B cell (primary cell): ENCODE measurements at regions not wholly inside any gene's neighbourhood (a gene's known extent, or its start where the extent isn't known, plus 50 kb on each side); places are given as distances from the start of the nearest gene placed in this dataset.

Experiments used
- ATAC-seq: fragments of 200-7000 bp; cut with Tn5 transposase; one replicate; pipeline ENCODE4 v1.10.0; 2021; ENCODE audit warnings: low read depth, mild to moderate bottlenecking, moderate number of reproducible peaks, moderate library complexity
- CTCF ChIA-PET: fragments of 350-600 bp; sonication (Branson Sonifier 250); formaldehyde crosslinking; loops from one replicate; lab custom pipeline; 2021; ENCODE audit warnings: antibody characterized with exemption, inconsistent platforms; lab: Charles Lee
- POLR2A ChIA-PET: fragments of 350-600 bp; sonication (Branson Sonifier 250); formaldehyde crosslinking; loops from one replicate; lab custom pipeline; 2021; ENCODE audit warnings: antibody characterized with exemption; lab: Charles Lee
- DNase-seq: peaks from one replicate; pipeline ENCODE4 v3.0.0; 2013
- H2AFZ ChIP-seq: 2 replicates; pipeline ENCODE4 v1.6.1; 2012; ENCODE audit warnings: mild to moderate bottlenecking, low read depth, low read length; ENCODE audit not compliant: insufficient read depth, poor library complexity, severe bottlenecking
- H3K27ac ChIP-seq, 2 donors: 1 replicate in 1 of 2; 2 replicates in 1 of 2; pipeline ENCODE4 v1.5.1; 2012 to 2013; ENCODE audit warnings: low read length in 2 of 2, mild to moderate bottlenecking in 2 of 2, moderate library complexity in 1 of 2
- H3K27me3 ChIP-seq, 4 experiments: fragments of 200-600 bp in 1 of 4; sonication (generic) in 1 of 4; replicated peaks in 1 of 4; 1 replicate in 2 of 4; 2 replicates in 2 of 4; pipeline versions ENCODE4 v1.6.1 to v1.7.0; 2013 to 2016; ENCODE audit warnings: low read length in 3 of 4, mild to moderate bottlenecking in 2 of 4, mixed read lengths in 1 of 4, moderate library complexity in 1 of 4; ENCODE audit not compliant: insufficient read depth in 4 of 4, control insufficient read depth in 3 of 4; ENCODE audit errors: control extremely low read depth in 1 of 4
- H3K36me3 ChIP-seq, 2 experiments: replicated peaks in 1 of 2; 1 replicate in 1 of 2; 2 replicates in 1 of 2; pipeline versions ENCODE4 v1.6.1 to v1.7.1; 2013; ENCODE audit warnings: low read length in 1 of 2; ENCODE audit not compliant: insufficient read depth in 2 of 2, control insufficient read depth in 1 of 2; ENCODE audit errors: control extremely low read depth in 1 of 2, extremely low read depth in 1 of 2
- H3K4me1 ChIP-seq, 2 donors: fragments of 200-600 bp in 1 of 2; sonication (generic) in 1 of 2; 1 replicate in 1 of 2; 2 replicates in 1 of 2; pipeline versions ENCODE4 v1.5.1 to v1.6.1; 2013 to 2017; ENCODE audit warnings: low read length in 2 of 2; ENCODE audit not compliant: control insufficient read depth in 2 of 2, insufficient read depth in 2 of 2
- H3K4me2 ChIP-seq: replicated peaks from 2 replicates; pipeline ENCODE3; 2012; ENCODE audit warnings: mild to moderate bottlenecking, low read depth, low read length; ENCODE audit not compliant: poor library complexity, severe bottlenecking
- H3K4me3 ChIP-seq, 5 experiments: fragments of 200-600 bp in 1 of 5; sonication (generic) in 1 of 5; 1 replicate in 3 of 5; 2 replicates in 2 of 5; pipeline versions ENCODE4 v1.5.1 to v1.7.0; 2011 to 2016; ENCODE audit warnings: low read length in 4 of 5, mild to moderate bottlenecking in 4 of 5, low read depth in 2 of 5, control low read depth in 1 of 5, moderate library complexity in 1 of 5; ENCODE audit not compliant: insufficient read depth in 1 of 5; ENCODE audit errors: control extremely low read depth in 1 of 5, extremely low read depth in 1 of 5
- H3K79me2 ChIP-seq: fragments of 200-600 bp; sonication (generic); one replicate; pipeline ENCODE4 v1.6.0; 2016; ENCODE audit warnings: low read length; ENCODE audit not compliant: control insufficient read depth, insufficient read depth
- H3K9ac ChIP-seq: fragments of 200-600 bp; sonication (generic); 2 replicates; pipeline ENCODE4 v1.6.1; 2017; ENCODE audit warnings: mild to moderate bottlenecking, low read length, moderate library complexity
- H3K9me3 ChIP-seq, 3 donors: one replicate each; pipeline versions ENCODE4 v1.6.1 to v1.7.1; 2013; ENCODE audit warnings: low read length in 2 of 3; ENCODE audit not compliant: control insufficient read depth in 2 of 3, insufficient read depth in 1 of 3; ENCODE audit errors: control extremely low read depth in 1 of 3
- H4K20me1 ChIP-seq: 2 replicates; pipeline ENCODE4 v1.6.0; 2012; ENCODE audit warnings: mild to moderate bottlenecking, low read length; ENCODE audit not compliant: insufficient read depth, control insufficient read depth, poor library complexity, severe bottlenecking
- H3K27ac Mint-ChIP-seq: one replicate; pipeline ENCODE4 v1.8.0; 2021; ENCODE audit warnings: mixed read lengths
- H3K27me3 Mint-ChIP-seq: one replicate; pipeline ENCODE4 v1.8.0; 2021; ENCODE audit warnings: mixed read lengths
- H3K4me1 Mint-ChIP-seq: one replicate; pipeline ENCODE4 v1.8.0; 2021; ENCODE audit warnings: mixed read lengths
- H3K4me3 Mint-ChIP-seq: one replicate; pipeline ENCODE4 v1.8.0; 2021; ENCODE audit warnings: mixed read lengths
- H3K9me3 Mint-ChIP-seq: one replicate; pipeline ENCODE4 v1.8.0; 2022; ENCODE audit warnings: mixed read lengths; ENCODE audit not compliant: insufficient read depth
- EZH2 ChIP-seq: IDR thresholded peaks from 2 replicates; pipeline ENCODE4 v1.6.1; 2012; ENCODE audit warnings: borderline replicate concordance, low read depth, mild to moderate bottlenecking, moderate library complexity, low read length; ENCODE audit not compliant: insufficient read depth, poor library complexity, severe bottlenecking
- WGBS: methylation state at CpG from one replicate; pipeline ENCODE4 v1.1.5; 2013; ENCODE audit warnings: missing lambda C conversion rate; ENCODE audit not compliant: insufficient coverage; 5-methylcytosine and 5-hydroxymethylcytosine counted together
- intact Hi-C: fragments of 100-400 bp; cut with micrococcal nuclease; formaldehyde crosslinking; loops from one replicate; pipeline ENCODE4 v1.10.0; 2022
- TF ChIP-seq, protein P1 (sequence below): fragments of 200-600 bp; IDR thresholded peaks from one replicate; pipeline ENCODE4 v1.8.0; 2022; ENCODE audit warnings: antibody characterized with exemption, mild to moderate bottlenecking

DNA sequence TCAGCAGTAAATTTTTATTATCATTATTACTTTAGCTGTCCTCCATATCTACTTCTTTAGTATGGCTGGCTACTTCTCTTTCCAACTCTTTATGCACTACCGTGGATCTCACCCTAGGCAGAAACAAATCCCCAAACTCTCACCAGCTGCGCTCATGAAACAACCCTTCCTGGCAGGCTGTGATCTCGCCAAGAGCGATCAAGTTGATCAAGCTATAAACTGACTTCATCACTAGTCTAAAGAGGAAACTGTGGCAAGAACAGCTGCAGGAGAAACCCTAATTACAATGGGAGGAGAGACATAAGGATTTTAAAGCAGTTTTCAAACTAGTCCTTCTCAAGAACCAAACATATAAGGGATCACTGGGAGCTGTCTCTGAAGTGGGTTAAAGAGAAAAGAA, 160.5 kb upstream of the PRSS58 start:
- no peaks in the 10 kb centered on the region for H3K9me3 ChIP-seq
- H3K9me3 Mint-ChIP-seq, result no peaks in the 10 kb centered on the region
- H3K79me2 ChIP-seq, result no peaks in the 10 kb centered on the region
- no peaks in the 10 kb centered on the region for H3K36me3 ChIP-seq
- ChIA-PET POLR2A (no interaction called here), CTCF (no interaction called here)
- WGBS, result 0% methylated on average over 2 of the region's 4 CpGs
- no peak overlapping the region for H3K4me3 ChIP-seq
- H3K27ac ChIP-seq, result no peak overlapping the region
- H3K4me1 Mint-ChIP-seq, result no peaks in the 10 kb centered on the region
- H3K27ac Mint-ChIP-seq, result no peak overlapping the region
- no peak overlapping the region for H3K9ac ChIP-seq
- H3K27me3 Mint-ChIP-seq, result no peaks in the 10 kb centered on the region
- TF ChIP-seq, protein P1, sequence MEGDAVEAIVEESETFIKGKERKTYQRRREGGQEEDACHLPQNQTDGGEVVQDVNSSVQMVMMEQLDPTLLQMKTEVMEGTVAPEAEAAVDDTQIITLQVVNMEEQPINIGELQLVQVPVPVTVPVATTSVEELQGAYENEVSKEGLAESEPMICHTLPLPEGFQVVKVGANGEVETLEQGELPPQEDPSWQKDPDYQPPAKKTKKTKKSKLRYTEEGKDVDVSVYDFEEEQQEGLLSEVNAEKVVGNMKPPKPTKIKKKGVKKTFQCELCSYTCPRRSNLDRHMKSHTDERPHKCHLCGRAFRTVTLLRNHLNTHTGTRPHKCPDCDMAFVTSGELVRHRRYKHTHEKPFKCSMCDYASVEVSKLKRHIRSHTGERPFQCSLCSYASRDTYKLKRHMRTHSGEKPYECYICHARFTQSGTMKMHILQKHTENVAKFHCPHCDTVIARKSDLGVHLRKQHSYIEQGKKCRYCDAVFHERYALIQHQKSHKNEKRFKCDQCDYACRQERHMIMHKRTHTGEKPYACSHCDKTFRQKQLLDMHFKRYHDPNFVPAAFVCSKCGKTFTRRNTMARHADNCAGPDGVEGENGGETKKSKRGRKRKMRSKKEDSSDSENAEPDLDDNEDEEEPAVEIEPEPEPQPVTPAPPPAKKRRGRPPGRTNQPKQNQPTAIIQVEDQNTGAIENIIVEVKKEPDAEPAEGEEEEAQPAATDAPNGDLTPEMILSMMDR, result no peak
- no peak for TF ChIP-seq EZH2
- ATAC-seq (no peak), DNase-seq (no peak)
- H3K4me2 ChIP-seq, result no peak overlapping the region
- H3K27me3 ChIP-seq, result peaks cover 0 to 2% (median 0%) of the 10 kb centered on the region in 4 experiments
- no peak overlapping the region for H3K4me3 Mint-ChIP-seq
- H3K4me1 ChIP-seq, result no peaks in the 10 kb centered on the region
- no peaks in the 10 kb centered on the region for H4K20me1 ChIP-seq
- peak overlapping the region; percentile 3 for H2AFZ ChIP-seq
- intact Hi-C loops, result no loop called here

DNA sequence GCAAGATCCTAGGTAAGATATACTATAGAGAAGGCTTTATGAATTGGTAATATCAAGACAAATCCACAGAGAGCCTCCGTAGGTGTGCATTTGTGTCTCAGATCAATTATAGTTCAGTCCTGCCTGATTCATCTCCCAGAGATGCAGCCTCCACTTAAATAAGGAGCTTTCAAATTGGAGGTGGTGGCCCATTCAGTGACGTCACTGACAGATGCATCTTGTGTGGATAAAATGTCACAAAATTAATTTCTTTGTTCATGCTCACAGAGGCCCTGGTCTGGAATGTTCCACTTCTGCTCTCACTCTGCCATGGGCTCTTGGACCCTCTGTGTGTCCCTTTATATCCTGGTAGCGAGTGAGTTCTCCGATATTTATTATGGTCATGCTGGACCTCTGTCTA, 157.1 kb upstream of the PRSS58 start:
- no peak overlapping the region for H3K9ac ChIP-seq
- no peak overlapping the region for H3K27ac ChIP-seq
- no peak overlapping the region for H3K4me3 ChIP-seq
- Mint-ChIP-seq H3K27me3 (peaks cover 6% of the 10 kb centered on the region), H3K4me3 (no peak overlapping the region), H3K27ac (no peak overlapping the region), H3K4me1 (no peaks in the 10 kb centered on the region), H3K9me3 (no peaks in the 10 kb centered on the region)
- no peak for DNase-seq
- CTCF ChIA-PET, result no interaction called here
- H3K4me1 ChIP-seq, result no peaks in the 10 kb centered on the region
- H2AFZ ChIP-seq, result no peak overlapping the region
- no peak for ATAC-seq
- POLR2A ChIA-PET, result no interaction called here
- no peak overlapping the region for H3K4me2 ChIP-seq
- H3K79me2 ChIP-seq, result no peaks in the 10 kb centered on the region
- H3K36me3 ChIP-seq, result no peaks in the 10 kb centered on the region
- H3K9me3 ChIP-seq, result no peaks in the 10 kb centered on the region
- 100% methylated on average over 2 of the region's 4 CpGs for WGBS
- H3K27me3 ChIP-seq, result no peaks in the 10 kb centered on the region
- intact Hi-C loops, result no loop called here
- H4K20me1 ChIP-seq, result no peaks in the 10 kb centered on the region
- TF ChIP-seq, protein P1, result no peak
- no peak for TF ChIP-seq EZH2
